Stomach (tissue), 4 donors: ENCODE measurements at regions not wholly inside any gene's neighbourhood (a gene's known extent, or its start where the extent isn't known, plus 50 kb on each side); places are given as distances from the start of the nearest gene placed in this dataset.

Experiments
- POLR2A ChIP-seq, 4 donors: fragments of 450-650 bp; IDR thresholded peaks; one replicate each; pipeline ENCODE4 v1.6.1; 2016; ENCODE audit warnings: antibody characterized with exemption in 4 of 4, control low read depth in 2 of 4, mild to moderate bottlenecking in 1 of 4, moderate library complexity in 1 of 4
- POLR2AphosphoS5 ChIP-seq, 3 donors: sonication (generic); formaldehyde crosslinking; IDR thresholded peaks; one replicate each; pipeline ENCODE4 v1.6.1; 2016; ENCODE audit warnings: antibody characterized with exemption in 3 of 3
- TF ChIP-seq, protein P1 (sequence below), 7 experiments: fragments of 450-650 bp in 4 of 7; fragments of 200-600 bp in 3 of 7; sonication (generic) in 3 of 7; IDR thresholded peaks; one replicate each; pipeline ENCODE4 v1.5.1; 2016 to 2019; ENCODE audit warnings: antibody characterized with exemption in 7 of 7, control low read depth in 2 of 7, mild to moderate bottlenecking in 1 of 7

DNA sequence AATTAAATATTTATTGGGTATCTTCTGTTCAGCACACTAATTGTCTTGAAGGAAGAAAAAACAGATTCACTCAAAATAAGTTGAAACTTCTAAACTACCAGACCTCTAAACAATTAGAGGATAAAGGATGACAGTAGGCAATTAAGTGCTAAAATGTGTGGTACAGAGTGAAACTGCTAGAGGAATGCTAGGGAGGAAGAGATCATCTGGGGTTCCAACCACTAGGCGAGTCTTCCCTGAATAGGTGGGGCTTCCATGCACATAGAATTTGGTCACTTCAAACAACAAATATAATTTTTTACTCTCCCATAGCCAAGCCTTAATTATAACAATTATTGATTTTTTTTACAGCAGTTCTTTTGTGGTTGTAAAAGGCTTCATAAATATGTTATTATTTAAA lies 559.0 kb upstream of the ZEB2 start:
- TF ChIP-seq, protein P1, sequence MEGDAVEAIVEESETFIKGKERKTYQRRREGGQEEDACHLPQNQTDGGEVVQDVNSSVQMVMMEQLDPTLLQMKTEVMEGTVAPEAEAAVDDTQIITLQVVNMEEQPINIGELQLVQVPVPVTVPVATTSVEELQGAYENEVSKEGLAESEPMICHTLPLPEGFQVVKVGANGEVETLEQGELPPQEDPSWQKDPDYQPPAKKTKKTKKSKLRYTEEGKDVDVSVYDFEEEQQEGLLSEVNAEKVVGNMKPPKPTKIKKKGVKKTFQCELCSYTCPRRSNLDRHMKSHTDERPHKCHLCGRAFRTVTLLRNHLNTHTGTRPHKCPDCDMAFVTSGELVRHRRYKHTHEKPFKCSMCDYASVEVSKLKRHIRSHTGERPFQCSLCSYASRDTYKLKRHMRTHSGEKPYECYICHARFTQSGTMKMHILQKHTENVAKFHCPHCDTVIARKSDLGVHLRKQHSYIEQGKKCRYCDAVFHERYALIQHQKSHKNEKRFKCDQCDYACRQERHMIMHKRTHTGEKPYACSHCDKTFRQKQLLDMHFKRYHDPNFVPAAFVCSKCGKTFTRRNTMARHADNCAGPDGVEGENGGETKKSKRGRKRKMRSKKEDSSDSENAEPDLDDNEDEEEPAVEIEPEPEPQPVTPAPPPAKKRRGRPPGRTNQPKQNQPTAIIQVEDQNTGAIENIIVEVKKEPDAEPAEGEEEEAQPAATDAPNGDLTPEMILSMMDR (IDR thresholded peaks at IDR 0.05), result no peak
- TF ChIP-seq POLR2A (IDR thresholded peaks at IDR 0.05) (no peak), POLR2AphosphoS5 (IDR thresholded peaks at IDR 0.05) (no peak)
